HUES48 (cell line): ENCODE measurements at regions not wholly inside any gene's neighbourhood (a gene's known extent, or its start where the extent isn't known, plus 50 kb on each side); places are given as distances from the start of the nearest gene placed in this dataset.

Experiments used
- H3K27ac ChIP-seq: one replicate; pipeline ENCODE4 v1.7.0; 2013; ENCODE audit warnings: low read depth, low read length, inconsistent platforms
- H3K27me3 ChIP-seq: 2 replicates; pipeline ENCODE4 v1.6.1; 2013; ENCODE audit warnings: mild to moderate bottlenecking, low read length; ENCODE audit not compliant: control insufficient read depth, insufficient read depth
- H3K36me3 ChIP-seq: 2 replicates; pipeline ENCODE4 v1.6.1; 2013; ENCODE audit warnings: low read length; ENCODE audit not compliant: control insufficient read depth, insufficient read depth
- H3K4me1 ChIP-seq: 2 replicates; pipeline ENCODE4 v1.6.1; 2013; ENCODE audit warnings: mild to moderate bottlenecking, low read length; ENCODE audit not compliant: control insufficient read depth, insufficient read depth
- H3K4me3 ChIP-seq: 2 replicates; pipeline ENCODE4 v1.5.1; 2013; ENCODE audit warnings: mild to moderate bottlenecking, low read depth, low read length
- H3K9ac ChIP-seq: 2 replicates; pipeline ENCODE4 v1.6.1; 2013; ENCODE audit warnings: mild to moderate bottlenecking, low read depth, low read length, moderate library complexity
- H3K9me3 ChIP-seq: 2 replicates; pipeline ENCODE4 v1.6.1; 2013; ENCODE audit warnings: low read length; ENCODE audit not compliant: control insufficient read depth, insufficient read depth

- no peaks in the 10 kb centered on the region for H3K36me3 ChIP-seq
- H3K9me3 ChIP-seq = no peaks in the 10 kb centered on the region
- H3K4me1 ChIP-seq = no peaks in the 10 kb centered on the region; the same call in 1 of the 2 replicates
- no peaks in the 10 kb centered on the region for H3K27me3 ChIP-seq
- H3K9ac ChIP-seq = no peak overlapping the region
- H3K27ac ChIP-seq = no peak overlapping the region
- H3K4me3 ChIP-seq = no peak overlapping the region
These were observed 756.1 kb downstream of the UQCRFS1 start for GRCh38 chr19:28456708-28457320.

DNA sequence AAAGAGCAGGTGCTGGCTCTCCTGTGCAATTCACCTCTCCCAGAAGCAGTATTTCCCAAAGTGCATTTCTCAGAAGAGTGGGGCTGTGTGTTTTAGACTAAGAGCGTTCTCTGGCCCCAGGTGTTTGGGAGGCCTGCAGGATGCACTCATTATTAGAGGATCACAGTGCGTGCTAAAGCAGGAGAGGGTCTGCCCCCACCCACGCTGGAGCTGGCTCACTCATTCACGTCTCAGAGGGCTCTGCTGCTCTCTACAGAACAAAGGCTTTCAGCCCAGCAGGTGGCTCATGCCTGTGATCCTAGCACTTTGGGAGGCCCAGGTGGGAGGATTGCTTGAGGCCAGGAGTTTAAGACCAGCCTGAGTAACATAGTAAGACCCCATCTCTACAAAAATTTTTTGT is 756.7 kb downstream of the UQCRFS1 start:
- Histone ChIP-seq H3K9me3 (no peaks in the 10 kb centered on the region), H3K4me1 (no peaks in the 10 kb centered on the region; the same call in 1 of the 2 replicates), H3K9ac (no peak overlapping the region), H3K27me3 (no peaks in the 10 kb centered on the region), H3K36me3 (no peaks in the 10 kb centered on the region), H3K27ac (no peak overlapping the region), H3K4me3 (no peak overlapping the region)

GRCh38 chr19:28454083-28454482 is 758.9 kb downstream of the UQCRFS1 start:
- no peaks in the 10 kb centered on the region for H3K36me3 ChIP-seq
- no peaks in the 10 kb centered on the region for H3K27me3 ChIP-seq
- H3K9me3 ChIP-seq = no peaks in the 10 kb centered on the region
- no peak overlapping the region for H3K27ac ChIP-seq
- no peaks in the 10 kb centered on the region; the same call in 1 of the 2 replicates for H3K4me1 ChIP-seq
- no peak overlapping the region for H3K9ac ChIP-seq
- H3K4me3 ChIP-seq = no peak overlapping the region

- no peaks in the 10 kb centered on the region for H3K27me3 ChIP-seq
- H3K9ac ChIP-seq = no peak overlapping the region
- no peaks in the 10 kb centered on the region for H3K9me3 ChIP-seq
- no peak overlapping the region for H3K27ac ChIP-seq
- no peak overlapping the region for H3K4me3 ChIP-seq
- no peaks in the 10 kb centered on the region for H3K36me3 ChIP-seq
- peaks cover under 1% of the 10 kb centered on the region for H3K4me1 ChIP-seq
These were observed 759.5 kb downstream of the UQCRFS1 start for GRCh38 chr19:28453420-28453819.

DNA sequence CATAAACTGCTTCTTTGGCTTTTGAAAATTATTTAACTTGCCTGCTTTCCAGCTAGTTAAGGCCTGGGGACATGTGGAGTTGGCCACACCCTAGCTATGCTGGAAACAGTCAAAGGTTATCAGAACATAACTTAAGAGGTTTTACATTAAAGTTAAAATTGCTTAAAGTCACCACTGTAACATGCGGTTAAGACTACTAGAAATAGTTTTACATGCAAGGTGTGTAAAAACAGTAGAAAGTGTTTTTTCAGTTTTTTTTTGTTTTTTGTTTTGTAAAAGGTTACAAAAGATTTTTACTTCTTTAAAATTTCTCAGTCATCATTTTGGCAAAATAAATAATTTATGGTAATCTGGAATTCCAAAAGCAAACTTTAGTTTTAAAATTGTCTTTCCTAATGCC is 763.1 kb downstream of the UQCRFS1 start:
- Histone ChIP-seq H3K4me3 (no peak overlapping the region), H3K27ac (no peak overlapping the region), H3K9me3 (no peaks in the 10 kb centered on the region), H3K27me3 (no peaks in the 10 kb centered on the region), H3K9ac (no peak overlapping the region), H3K36me3 (no peaks in the 10 kb centered on the region), H3K4me1 (peaks cover 31% of the 10 kb centered on the region)

- Histone ChIP-seq H3K36me3 (no peaks in the 10 kb centered on the region), H3K27ac (peak overlapping the region; percentile 78), H3K4me1 (peaks cover 36% of the 10 kb centered on the region), H3K9ac (no peak overlapping the region), H3K27me3 (no peaks in the 10 kb centered on the region), H3K9me3 (no peaks in the 10 kb centered on the region), H3K4me3 (no peak overlapping the region)
These were observed 766.4 kb downstream of the UQCRFS1 start for GRCh38 chr19:28446511-28446910.

GRCh38 chr19:28445826-28446225 is 767.1 kb downstream of the UQCRFS1 start:
- Histone ChIP-seq H3K4me1 (peaks cover 36% of the 10 kb centered on the region), H3K27ac (peak overlapping the region; percentile 36), H3K27me3 (no peaks in the 10 kb centered on the region), H3K36me3 (no peaks in the 10 kb centered on the region), H3K9ac (no peak overlapping the region), H3K4me3 (no peak overlapping the region), H3K9me3 (no peaks in the 10 kb centered on the region)

DNA sequence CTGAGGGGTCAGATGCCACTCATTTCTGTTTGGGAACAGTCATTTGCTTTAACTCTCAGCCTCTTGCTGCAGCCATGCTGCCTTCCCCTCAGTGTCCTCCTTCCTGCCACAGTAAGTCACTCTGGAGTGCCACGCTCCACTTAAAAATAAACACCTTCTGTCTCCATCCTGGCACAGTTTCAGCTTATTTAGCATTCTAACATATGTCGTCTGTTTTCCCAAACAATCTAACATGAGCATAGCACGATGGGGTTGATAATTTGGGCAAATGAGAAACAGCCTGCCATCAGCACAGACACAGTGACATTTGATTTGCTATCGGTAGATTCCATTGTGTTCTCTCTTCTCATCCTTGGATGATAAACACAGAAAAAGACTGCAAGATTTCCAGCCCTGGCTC is 768.6 kb downstream of the UQCRFS1 start:
- H3K4me1 ChIP-seq = peaks cover 36% of the 10 kb centered on the region
- H3K27ac ChIP-seq = no peak overlapping the region
- no peaks in the 10 kb centered on the region for H3K36me3 ChIP-seq
- H3K9ac ChIP-seq = no peak overlapping the region
- H3K9me3 ChIP-seq = no peaks in the 10 kb centered on the region
- no peak overlapping the region for H3K4me3 ChIP-seq
- no peaks in the 10 kb centered on the region for H3K27me3 ChIP-seq

DNA sequence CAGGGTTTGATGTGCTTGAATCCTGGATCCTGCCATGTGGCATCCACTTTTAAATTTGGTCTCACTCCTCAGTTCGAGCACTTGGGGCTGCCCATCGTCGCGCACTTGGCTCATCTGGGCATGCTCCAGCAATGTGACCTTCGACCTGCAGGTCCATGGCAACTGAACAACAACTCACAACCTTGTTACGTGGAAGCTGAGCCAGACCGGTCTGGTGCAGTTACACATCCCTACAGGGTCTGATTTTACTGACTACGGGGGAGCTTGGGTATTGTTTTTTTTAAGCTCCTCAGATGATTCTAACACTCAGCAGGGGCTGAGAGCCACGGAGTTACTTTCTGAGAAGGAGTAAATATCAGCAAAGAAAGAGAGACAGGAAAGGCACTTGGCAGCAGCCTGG is 769.6 kb downstream of the UQCRFS1 start:
- no peaks in the 10 kb centered on the region for H3K36me3 ChIP-seq
- no peaks in the 10 kb centered on the region for H3K27me3 ChIP-seq
- no peak overlapping the region for H3K27ac ChIP-seq
- H3K4me3 ChIP-seq = no peak overlapping the region
- H3K4me1 ChIP-seq = peaks cover 35% of the 10 kb centered on the region
- H3K9ac ChIP-seq = no peak overlapping the region
- H3K9me3 ChIP-seq = no peaks in the 10 kb centered on the region

GRCh38 chr19:28437390-28438346 is 775.3 kb downstream of the UQCRFS1 start:
- H3K27me3 ChIP-seq = no peaks in the 10 kb centered on the region
- H3K36me3 ChIP-seq = no peaks in the 10 kb centered on the region
- no peak overlapping the region for H3K9ac ChIP-seq
- H3K9me3 ChIP-seq = peaks cover 17% of the 10 kb centered on the region
- no peak overlapping the region for H3K27ac ChIP-seq
- no peaks in the 10 kb centered on the region for H3K4me1 ChIP-seq
- no peak overlapping the region for H3K4me3 ChIP-seq

GRCh38 chr19:28436320-28436719 is 776.6 kb downstream of the UQCRFS1 start:
- no peak overlapping the region for H3K4me3 ChIP-seq
- no peaks in the 10 kb centered on the region for H3K4me1 ChIP-seq
- no peaks in the 10 kb centered on the region for H3K27me3 ChIP-seq
- H3K9me3 ChIP-seq = peaks cover 17% of the 10 kb centered on the region
- no peaks in the 10 kb centered on the region for H3K36me3 ChIP-seq
- H3K9ac ChIP-seq = no peak overlapping the region
- no peak overlapping the region for H3K27ac ChIP-seq
